Keratinocyte (primary cell): ENCODE measurements at regions not wholly inside any gene's neighbourhood (a gene's known extent, or its start where the extent isn't known, plus 50 kb on each side); places are given as distances from the start of the nearest gene placed in this dataset.

Source experiments
- DNase-seq: peaks from one replicate; pipeline ENCODE4 v3.0.0-alpha.2; 2011; ENCODE audit warnings: low read depth, missing footprints, low spot score
- FAIRE-seq: peaks from 2 replicates; lab custom pipeline; 2011; peaks lifted over from hg19 to GRCh38; lab: Jason Lieb, UNC
- H2AFZ ChIP-seq: 2 replicates; pipeline ENCODE4 v1.6.0; 2012; ENCODE audit warnings: low read length, control low read depth, inconsistent platforms; ENCODE audit not compliant: control insufficient read depth
- H3K27ac ChIP-seq: 2 replicates; pipeline ENCODE4 v1.5.1; 2011; ENCODE audit warnings: low read length; ENCODE audit not compliant: control insufficient read depth, insufficient read depth
- H3K27me3 ChIP-seq: 3 replicates; pipeline ENCODE4 v1.6.0; 2011; ENCODE audit warnings: low read length; ENCODE audit not compliant: control insufficient read depth, insufficient read depth; ENCODE audit errors: extremely low read depth
- H3K36me3 ChIP-seq, 2 experiments: 2 replicates in 1 of 2; 3 replicates in 1 of 2; pipeline ENCODE4 v1.5.1; 2011; ENCODE audit warnings: low read length in 2 of 2, mild to moderate bottlenecking in 1 of 2; ENCODE audit not compliant: control insufficient read depth in 2 of 2, insufficient read depth in 2 of 2; ENCODE audit errors: extremely low read depth in 1 of 2
- H3K4me1 ChIP-seq: 3 replicates; pipeline ENCODE4 v1.5.1; 2011; ENCODE audit warnings: low read length; ENCODE audit not compliant: control insufficient read depth, insufficient read depth; ENCODE audit errors: extremely low read depth
- H3K4me2 ChIP-seq: 3 replicates; pipeline ENCODE4 v1.6.0; 2011; ENCODE audit warnings: low read depth, low read length; ENCODE audit not compliant: control insufficient read depth, insufficient read depth; ENCODE audit errors: extremely low read depth
- H3K4me3 ChIP-seq, 3 experiments: fragments of 200-600 bp in 1 of 3; sonication (generic) in 1 of 3; 2 replicates in 2 of 3; 3 replicates in 1 of 3; pipeline ENCODE4 v1.5.1; 2011 to 2016; ENCODE audit warnings: low read length in 3 of 3, mild to moderate bottlenecking in 3 of 3, control low read depth in 2 of 3, inconsistent platforms in 1 of 3, low read depth in 1 of 3, mixed read lengths in 1 of 3, mixed run types in 1 of 3, moderate library complexity in 1 of 3; ENCODE audit not compliant: control insufficient read depth in 2 of 3, insufficient read depth in 2 of 3; ENCODE audit errors: extremely low read depth in 1 of 3
- H3K79me2 ChIP-seq: 2 replicates; pipeline ENCODE4 v1.6.0; 2012; ENCODE audit warnings: low read length; ENCODE audit not compliant: control insufficient read depth, insufficient read depth
- H3K9ac ChIP-seq: 3 replicates; pipeline ENCODE4 v1.6.0; 2011; ENCODE audit warnings: low read length; ENCODE audit not compliant: control insufficient read depth, insufficient read depth; ENCODE audit errors: extremely low read depth
- H3K9me1 ChIP-seq: 3 replicates; pipeline ENCODE4 v1.6.0; 2011; ENCODE audit warnings: low read length; ENCODE audit not compliant: control insufficient read depth, insufficient read depth; ENCODE audit errors: extremely low read depth
- H3K9me3 ChIP-seq: 2 replicates; pipeline ENCODE4 v1.5.1; 2012; ENCODE audit warnings: low read depth, low read length; ENCODE audit not compliant: control insufficient read depth
- H4K20me1 ChIP-seq: 3 replicates; pipeline ENCODE4 v1.6.0; 2011; ENCODE audit warnings: low read length; ENCODE audit not compliant: control insufficient read depth, insufficient read depth; ENCODE audit errors: extremely low read depth
- CTCF ChIP-seq, 3 experiments: IDR thresholded peaks in 1 of 3; conservative IDR thresholded peaks in 1 of 3; optimal IDR thresholded peaks in 1 of 3; 2 replicates in 2 of 3; 3 replicates in 1 of 3; pipeline versions ENCODE3 to v1.5.1; 2011; ENCODE audit warnings: low read length in 3 of 3, mild to moderate bottlenecking in 3 of 3, moderate library complexity in 2 of 3, control low read depth in 1 of 3, inconsistent platforms in 1 of 3; ENCODE audit not compliant: insufficient read depth in 2 of 3; ENCODE audit errors: extremely low read depth in 1 of 3
- EZH2 ChIP-seq: IDR thresholded peaks from one replicate; pipeline ENCODE4 v1.6.1; 2012; ENCODE audit warnings: inconsistent platforms, mild to moderate bottlenecking, low read length, moderate library complexity
- dilution Hi-C: fragments of 300-500 bp; cut with MboI; formaldehyde crosslinking; loops from one replicate; pipeline ENCODE4 v1.7.0; 2020; ENCODE audit warnings: low sequenced_read_pairs; ENCODE audit not compliant: extremely low pct_ligation_motif_present

GRCh38 chr10:3260066-3260834 lies 87.7 kb upstream of the PITRM1 start:
- Histone ChIP-seq H3K9ac (no peak overlapping the region), H3K27me3 (no peaks in the 10 kb centered on the region), H2AFZ (no peak overlapping the region), H3K4me3 (no peak overlapping the region), H3K79me2 (no peaks in the 10 kb centered on the region), H3K4me2 (no peak overlapping the region), H3K4me1 (no peaks in the 10 kb centered on the region), H3K27ac (no peak overlapping the region), H4K20me1 (no peaks in the 10 kb centered on the region), H3K9me3 (no peaks in the 10 kb centered on the region), H3K36me3 (no peaks in the 10 kb centered on the region), H3K9me1 (no peaks in the 10 kb centered on the region)
- FAIRE-seq = no peak
- TF ChIP-seq CTCF (optimal IDR thresholded peaks at IDR 0.05 in 1 of 3, IDR thresholded peaks at IDR 0.05 in 1 of 3, conservative IDR thresholded peaks at IDR 0.05 in 1 of 3; ENCODE audit: extremely low read depth in 1 of 3, insufficient read depth in 2 of 3, low read length in 3 of 3) (no peak), EZH2 (no peak)
- no peak for DNase-seq
- dilution Hi-C loops = no loop called here

DNA sequence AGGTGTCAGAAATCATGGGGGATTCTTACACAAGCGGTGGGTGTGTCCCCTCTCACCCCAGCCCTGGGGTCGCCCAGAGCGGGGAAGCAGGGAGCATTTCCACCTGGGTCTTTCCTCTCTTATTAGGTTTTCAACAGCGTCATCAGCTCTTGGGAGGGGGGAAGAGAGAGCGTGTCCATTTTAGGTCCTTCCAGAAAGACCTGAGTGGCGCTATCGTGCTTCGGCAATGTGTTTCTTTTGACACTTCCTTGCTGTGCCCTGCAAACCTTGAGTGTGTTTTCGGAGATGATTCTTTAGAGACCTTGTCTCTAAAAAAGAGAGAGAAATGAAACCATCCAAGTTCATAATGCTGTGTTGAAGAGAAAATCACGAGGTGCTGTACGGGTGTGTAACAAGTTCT lies 86.9 kb upstream of the PITRM1 start:
- Histone ChIP-seq H3K27ac (no peak overlapping the region), H3K79me2 (no peaks in the 10 kb centered on the region), H3K27me3 (no peaks in the 10 kb centered on the region), H3K9me1 (no peaks in the 10 kb centered on the region), H3K36me3 (no peaks in the 10 kb centered on the region), H3K9ac (no peak overlapping the region), H2AFZ (no peak overlapping the region), H3K4me1 (no peaks in the 10 kb centered on the region), H3K4me2 (no peak overlapping the region), H4K20me1 (no peaks in the 10 kb centered on the region), H3K4me3 (no peak overlapping the region), H3K9me3 (no peaks in the 10 kb centered on the region)
- dilution Hi-C loops = no loop called here
- TF ChIP-seq EZH2 (no peak), CTCF (optimal IDR thresholded peaks at IDR 0.05 in 1 of 3, IDR thresholded peaks at IDR 0.05 in 1 of 3, conservative IDR thresholded peaks at IDR 0.05 in 1 of 3; ENCODE audit: extremely low read depth in 1 of 3, insufficient read depth in 2 of 3, low read length in 3 of 3) (no peak)
- FAIRE-seq (no peak), DNase-seq (no peak)
